Right lobe of liver (tissue), 4 donors: ENCODE measurements at regions not wholly inside any gene's neighbourhood (a gene's known extent, or its start where the extent isn't known, plus 50 kb on each side); places are given as distances from the start of the nearest gene placed in this dataset.

Source experiments
- POLR2A ChIP-seq: fragments of 450-650 bp; IDR thresholded peaks from one replicate; pipeline ENCODE4 v1.6.1; 2017; ENCODE audit warnings: antibody characterized with exemption, mild to moderate bottlenecking
- TF ChIP-seq, protein P1 (sequence below), 4 donors: fragments of 200-600 bp in 3 of 4; fragments of 450-650 bp in 1 of 4; IDR thresholded peaks; one replicate each; pipeline versions ENCODE4 v1.5.1 to v1.8.0; 2016 to 2022; ENCODE audit warnings: antibody characterized with exemption in 4 of 4, mild to moderate bottlenecking in 2 of 4
- donor health status: DM: no; HTN: no; CAD: no.
- donor health status: DM: no; HTN: no; CAD: no.
- donor health status: DM: no; HTN: yes; CAD: no.

DNA sequence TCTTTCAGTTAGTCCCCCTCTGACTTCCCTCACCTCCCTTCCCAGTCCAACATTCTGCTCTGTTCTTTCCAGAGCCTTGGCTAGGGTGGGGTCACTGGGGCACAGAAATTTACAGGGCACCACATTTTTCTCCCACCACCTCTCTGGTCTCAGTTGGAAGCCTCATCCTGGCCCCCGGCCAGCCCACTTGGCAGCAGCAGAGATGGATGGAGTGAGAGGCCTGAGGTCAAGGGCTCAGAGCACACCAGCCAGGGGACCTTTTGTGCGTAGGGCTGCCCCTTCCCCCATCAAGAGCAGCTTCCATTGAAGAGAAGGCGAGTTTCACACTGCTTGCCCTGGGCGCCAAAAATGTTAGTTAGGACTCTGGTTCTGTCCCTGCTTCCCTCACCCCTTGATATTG is 230.9 kb downstream of the SOX3 start:
- TF ChIP-seq, protein P1, sequence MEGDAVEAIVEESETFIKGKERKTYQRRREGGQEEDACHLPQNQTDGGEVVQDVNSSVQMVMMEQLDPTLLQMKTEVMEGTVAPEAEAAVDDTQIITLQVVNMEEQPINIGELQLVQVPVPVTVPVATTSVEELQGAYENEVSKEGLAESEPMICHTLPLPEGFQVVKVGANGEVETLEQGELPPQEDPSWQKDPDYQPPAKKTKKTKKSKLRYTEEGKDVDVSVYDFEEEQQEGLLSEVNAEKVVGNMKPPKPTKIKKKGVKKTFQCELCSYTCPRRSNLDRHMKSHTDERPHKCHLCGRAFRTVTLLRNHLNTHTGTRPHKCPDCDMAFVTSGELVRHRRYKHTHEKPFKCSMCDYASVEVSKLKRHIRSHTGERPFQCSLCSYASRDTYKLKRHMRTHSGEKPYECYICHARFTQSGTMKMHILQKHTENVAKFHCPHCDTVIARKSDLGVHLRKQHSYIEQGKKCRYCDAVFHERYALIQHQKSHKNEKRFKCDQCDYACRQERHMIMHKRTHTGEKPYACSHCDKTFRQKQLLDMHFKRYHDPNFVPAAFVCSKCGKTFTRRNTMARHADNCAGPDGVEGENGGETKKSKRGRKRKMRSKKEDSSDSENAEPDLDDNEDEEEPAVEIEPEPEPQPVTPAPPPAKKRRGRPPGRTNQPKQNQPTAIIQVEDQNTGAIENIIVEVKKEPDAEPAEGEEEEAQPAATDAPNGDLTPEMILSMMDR (IDR thresholded peaks at IDR 0.05): no peak
- no peak for TF ChIP-seq POLR2A
